ENCODE measurements at regions not wholly inside any gene's neighbourhood (a gene's known extent, or its start where the extent isn't known, plus 50 kb on each side); places are given as distances from the start of the nearest gene placed in this dataset.
"Not testable (repeated sequence)": the region's sequence is repeated elsewhere in the genome, so short reads cannot be mapped to it uniquely, and the experiment has no call there.

- DNase-seq (ENCODE audit: low spot score), result no peak
Measured at GRCh38 chr18:42473611-42474010, 518.6 kb downstream of the PIK3C3 start.

- DNase-seq (ENCODE audit: low spot score), result no peak
Measured at GRCh38 chr18:42474577-42474976, 519.5 kb downstream of the PIK3C3 start.

- no peak for DNase-seq (ENCODE audit: low spot score)
Measured at GRCh38 chr18:42475157-42475556, 520.1 kb downstream of the PIK3C3 start.

- no peak for DNase-seq (ENCODE audit: low spot score)
Measured at GRCh38 chr18:42477267-42477666, 522.2 kb downstream of the PIK3C3 start.

- DNase-seq (ENCODE audit: low spot score), result no peak
Measured at GRCh38 chr18:42480441-42480840, 525.4 kb downstream of the PIK3C3 start.

- DNase-seq (ENCODE audit: low spot score), result no peak
Measured at GRCh38 chr18:42484648-42485047, 529.6 kb downstream of the PIK3C3 start.

GRCh38 chr18:42486271-42486670 lies 531.2 kb downstream of the PIK3C3 start:
- peak; percentile 22 for DNase-seq (ENCODE audit: low spot score)

- no peak for DNase-seq (ENCODE audit: low spot score)
Measured at GRCh38 chr18:42508683-42509296, 553.8 kb downstream of the PIK3C3 start.

GRCh38 chr18:42509750-42510415 lies 554.8 kb downstream of the PIK3C3 start:
- DNase-seq (ENCODE audit: low spot score), result no peak

GRCh38 chr18:42510540-42510939 lies 555.5 kb downstream of the PIK3C3 start:
- DNase-seq (ENCODE audit: low spot score), result no peak

GRCh38 chr18:42513441-42513840 lies 558.4 kb downstream of the PIK3C3 start:
- no peak for DNase-seq (ENCODE audit: low spot score)

- no peak for DNase-seq (ENCODE audit: low spot score)
Measured at GRCh38 chr18:42514512-42514911, 559.5 kb downstream of the PIK3C3 start.

- DNase-seq (ENCODE audit: low spot score), result no peak
Measured at GRCh38 chr18:42517896-42518295, 562.9 kb downstream of the PIK3C3 start.

GRCh38 chr18:42518331-42518730 lies 563.3 kb downstream of the PIK3C3 start:
- DNase-seq (ENCODE audit: low spot score), result not testable (repeated sequence)

- peak; percentile 40 for DNase-seq (ENCODE audit: low spot score)
Measured at GRCh38 chr18:42520138-42520537, 565.1 kb downstream of the PIK3C3 start.

GRCh38 chr18:42525905-42526304 lies 570.9 kb downstream of the PIK3C3 start:
- peak; percentile 87 for DNase-seq (ENCODE audit: low spot score)

GRCh38 chr18:42527766-42528165 lies 572.7 kb downstream of the PIK3C3 start:
- DNase-seq (ENCODE audit: low spot score), result no peak

- DNase-seq (ENCODE audit: low spot score), result no peak
Measured at GRCh38 chr18:42530276-42530675, 575.2 kb downstream of the PIK3C3 start.

- no peak for DNase-seq (ENCODE audit: low spot score)
Measured at GRCh38 chr18:42532119-42532518, 577.1 kb downstream of the PIK3C3 start.

GRCh38 chr18:42533009-42533575 lies 578.1 kb downstream of the PIK3C3 start:
- DNase-seq (ENCODE audit: low spot score), result no peak

GRCh38 chr18:42533616-42534015 lies 578.6 kb downstream of the PIK3C3 start:
- no peak for DNase-seq (ENCODE audit: low spot score)

GRCh38 chr18:42534313-42534712 lies 579.3 kb downstream of the PIK3C3 start:
- DNase-seq (ENCODE audit: low spot score), result no peak

GRCh38 chr18:42536442-42536841 lies 579.0 kb downstream of the RIT2 start:
- no peak for DNase-seq (ENCODE audit: low spot score)
